Endometrium (tissue), 2 donors: ENCODE measurements at regions not wholly inside any gene's neighbourhood (a gene's known extent, or its start where the extent isn't known, plus 50 kb on each side); places are given as distances from the start of the nearest gene placed in this dataset.
"Not testable (repeated sequence)": the region's sequence is repeated elsewhere in the genome, so short reads cannot be mapped to it uniquely, and the experiment has no call there.

ENCODE experiments used
- FAIRE-seq: peaks from 2 replicates; lab custom pipeline; 2012; peaks lifted over from hg19 to GRCh38; lab: Jason Lieb, UNC
- donor health status: control.
- donor health status: control.

GRCh38 chr5:85395526-85395925 lies 1010.8 kb upstream of the EDIL3 start:
- no peak for FAIRE-seq

GRCh38 chr5:85397451-85397850 lies 1012.8 kb upstream of the EDIL3 start:
- FAIRE-seq, result no peak

- no peak for FAIRE-seq
Observed at GRCh38 chr5:85428426-85428934, 1043.8 kb upstream of the EDIL3 start.

GRCh38 chr5:85431726-85432125 lies 1047.0 kb upstream of the EDIL3 start:
- FAIRE-seq, result not testable (repeated sequence)

- no peak for FAIRE-seq
Observed at GRCh38 chr5:85441156-85441555, 1056.5 kb upstream of the EDIL3 start.

GRCh38 chr5:85441853-85442252 lies 1057.2 kb upstream of the EDIL3 start:
- no peak for FAIRE-seq

- FAIRE-seq, result no peak
Observed at GRCh38 chr5:85452322-85453025, 1067.8 kb upstream of the EDIL3 start.

- no peak for FAIRE-seq
Observed at GRCh38 chr5:85453026-85453349, 1068.3 kb upstream of the EDIL3 start.

GRCh38 chr5:85458319-85458718 lies 1073.6 kb upstream of the EDIL3 start:
- FAIRE-seq, result no peak

- no peak for FAIRE-seq
Observed at GRCh38 chr5:85462957-85463356, 1078.3 kb upstream of the EDIL3 start.

- no peak for FAIRE-seq
Observed at GRCh38 chr5:85466423-85466822, 1081.7 kb upstream of the EDIL3 start.

- FAIRE-seq, result no peak
Observed at GRCh38 chr5:85472749-85473148, 1088.1 kb upstream of the EDIL3 start.

GRCh38 chr5:85475151-85475550 lies 1090.5 kb upstream of the EDIL3 start:
- FAIRE-seq, result not testable (repeated sequence)

GRCh38 chr5:85476617-85477016 lies 1091.9 kb upstream of the EDIL3 start:
- FAIRE-seq, result no peak

GRCh38 chr5:85479849-85480248 lies 1095.2 kb upstream of the EDIL3 start:
- no peak for FAIRE-seq

GRCh38 chr5:85484982-85485574 lies 1100.4 kb upstream of the EDIL3 start:
- no peak for FAIRE-seq

GRCh38 chr5:85488295-85488694 lies 1103.6 kb upstream of the EDIL3 start:
- FAIRE-seq, result no peak

- no peak for FAIRE-seq
Observed at GRCh38 chr5:85500869-85501268, 1116.2 kb upstream of the EDIL3 start.

GRCh38 chr5:85512896-85513295 lies 1104.8 kb upstream of the COX7C start:
- FAIRE-seq, result no peak

GRCh38 chr5:85515588-85515987 lies 1102.2 kb upstream of the COX7C start:
- FAIRE-seq, result no peak

- FAIRE-seq, result no peak
Observed at GRCh38 chr5:85517386-85517785, 1100.4 kb upstream of the COX7C start.

- no peak for FAIRE-seq
Observed at GRCh38 chr5:85533341-85534047, 1084.2 kb upstream of the COX7C start.

- FAIRE-seq, result no peak
Observed at GRCh38 chr5:85538362-85538761, 1079.4 kb upstream of the COX7C start.
